ENCODE measurements at regions not wholly inside any gene's neighbourhood (a gene's known extent, or its start where the extent isn't known, plus 50 kb on each side); places are given as distances from the start of the nearest gene placed in this dataset.

- TF ChIP-seq POLR2A (IDR thresholded peaks at IDR 0.05) (no peak), EP300 (IDR thresholded peaks at IDR 0.05) (no peak), CTCF (IDR thresholded peaks at IDR 0.05) (no peak)
Observed at GRCh38 chr11:95486979-95487378, 256.0 kb upstream of the SESN3 start.

Measured in ovary (tissue), 3 donors.